ENCODE measurements at regions not wholly inside any gene's neighbourhood (a gene's known extent, or its start where the extent isn't known, plus 50 kb on each side); places are given as distances from the start of the nearest gene placed in this dataset.

GRCh38 chr9:28730111-28730510 lies 1156.8 kb upstream of the C9orf72 start:
- no peaks in the 10 kb centered on the region for H3K36me3 ChIP-seq (ENCODE audit: control insufficient read depth, insufficient read depth, low read length)
- H3K4me3 ChIP-seq (ENCODE audit: low read depth, low read length): no peak overlapping the region
- no peaks in the 10 kb centered on the region for H3K27me3 ChIP-seq (ENCODE audit: control insufficient read depth, insufficient read depth, low read length)
- DNase-seq (ENCODE audit: low read depth): no peak
- TF ChIP-seq CTCF (IDR thresholded peaks at IDR 0.05; ENCODE audit: insufficient read depth, low read length, poor library complexity, severe bottlenecking): no peak

DNA sequence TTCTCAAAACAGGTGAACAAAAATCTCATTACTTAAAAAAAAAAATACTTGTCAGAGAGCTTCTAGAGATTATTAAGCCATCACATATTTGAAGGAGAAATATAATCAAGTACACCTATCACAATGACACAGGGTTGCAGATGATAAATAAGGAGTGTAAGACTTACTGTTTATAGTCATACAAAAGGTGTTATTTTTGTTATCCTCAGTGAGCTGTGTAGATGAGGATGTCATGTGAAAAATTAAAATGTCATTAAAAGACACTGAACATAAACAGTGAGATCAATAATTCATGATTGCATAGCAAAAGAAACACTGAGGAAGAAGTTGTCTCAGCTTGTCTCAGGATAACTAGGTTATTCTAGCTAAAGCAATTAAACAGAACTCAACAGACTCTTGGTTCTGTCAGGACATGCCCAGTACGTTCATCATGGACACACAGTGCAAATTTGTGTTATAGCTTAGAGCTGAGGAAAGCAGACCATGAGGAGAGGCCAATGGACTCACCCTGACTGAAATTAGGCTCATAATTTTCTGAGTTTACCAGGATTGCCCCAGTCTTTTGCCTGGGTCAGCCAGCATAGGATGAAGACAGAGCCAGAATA lies 1162.6 kb upstream of the C9orf72 start:
- TF ChIP-seq CTCF (IDR thresholded peaks at IDR 0.05; ENCODE audit: insufficient read depth, low read length, poor library complexity, severe bottlenecking): no peak
- no peak for DNase-seq (ENCODE audit: low read depth)
- Histone ChIP-seq H3K27me3 (ENCODE audit: control insufficient read depth, insufficient read depth, low read length) (no peaks in the 10 kb centered on the region), H3K4me3 (ENCODE audit: low read depth, low read length) (no peak overlapping the region), H3K36me3 (ENCODE audit: control insufficient read depth, insufficient read depth, low read length) (no peaks in the 10 kb centered on the region)

GRCh38 chr9:28741459-28741858 lies 1168.2 kb upstream of the C9orf72 start:
- Histone ChIP-seq H3K36me3 (ENCODE audit: control insufficient read depth, insufficient read depth, low read length) (no peaks in the 10 kb centered on the region), H3K27me3 (ENCODE audit: control insufficient read depth, insufficient read depth, low read length) (no peaks in the 10 kb centered on the region), H3K4me3 (ENCODE audit: low read depth, low read length) (no peak overlapping the region)
- DNase-seq (ENCODE audit: low read depth): no peak
- no peak for TF ChIP-seq CTCF (IDR thresholded peaks at IDR 0.05; ENCODE audit: insufficient read depth, low read length, poor library complexity, severe bottlenecking)

DNA sequence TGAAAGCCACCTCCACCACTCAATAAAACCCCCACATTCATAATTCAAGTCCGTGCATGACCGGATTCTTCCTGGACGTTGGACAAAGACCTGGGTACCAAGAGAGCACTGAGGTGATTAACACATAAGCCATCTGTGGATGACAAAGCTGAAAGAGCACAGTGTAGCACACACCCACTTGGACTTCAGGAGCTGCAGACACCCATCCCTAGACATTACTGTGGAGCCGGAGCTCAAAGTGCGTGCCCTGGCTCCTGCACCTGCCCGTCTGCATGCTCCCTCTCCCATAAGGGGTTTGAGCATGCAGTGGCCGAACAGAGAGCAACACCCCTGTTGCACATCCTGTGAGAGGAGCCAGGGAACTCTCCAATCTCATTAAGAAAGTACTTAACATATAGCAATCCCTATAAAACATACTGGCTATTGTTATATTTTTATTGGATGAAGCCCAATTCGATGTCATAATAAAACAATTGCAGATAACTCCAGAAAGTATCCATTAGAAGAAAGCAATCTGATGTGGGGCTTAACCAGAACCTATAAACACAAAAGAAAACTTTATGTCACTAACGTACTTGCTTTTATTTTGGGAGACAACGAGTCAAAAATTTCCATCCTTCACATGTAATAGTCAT lies 1174.2 kb upstream of the C9orf72 start:
- no peak overlapping the region for H3K4me3 ChIP-seq (ENCODE audit: low read depth, low read length)
- no peak for TF ChIP-seq CTCF (IDR thresholded peaks at IDR 0.05; ENCODE audit: insufficient read depth, low read length, poor library complexity, severe bottlenecking)
- no peaks in the 10 kb centered on the region for H3K36me3 ChIP-seq (ENCODE audit: control insufficient read depth, insufficient read depth, low read length)
- no peaks in the 10 kb centered on the region for H3K27me3 ChIP-seq (ENCODE audit: control insufficient read depth, insufficient read depth, low read length)
- no peak for DNase-seq (ENCODE audit: low read depth)

DNA sequence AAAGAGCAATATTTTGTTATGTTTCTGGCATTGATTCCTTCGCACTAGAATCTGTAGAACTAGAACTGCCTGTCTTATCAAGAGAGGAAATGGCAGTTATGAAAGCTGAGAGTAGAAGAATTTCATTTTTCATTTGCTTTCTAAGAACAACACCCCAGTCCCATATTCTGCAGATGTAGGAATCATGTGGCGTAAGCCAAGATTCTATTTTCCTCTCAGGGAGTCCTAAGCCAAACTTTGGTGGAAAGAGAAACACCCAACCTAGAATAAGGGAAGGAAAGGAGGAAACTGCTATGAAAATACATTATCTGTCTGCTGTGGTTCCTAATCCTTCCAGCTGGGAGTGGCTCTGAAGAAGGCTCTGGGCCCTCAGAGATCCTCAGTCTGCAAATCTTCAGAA lies 1176.9 kb upstream of the C9orf72 start:
- Histone ChIP-seq H3K36me3 (ENCODE audit: control insufficient read depth, insufficient read depth, low read length) (no peaks in the 10 kb centered on the region), H3K27me3 (ENCODE audit: control insufficient read depth, insufficient read depth, low read length) (no peaks in the 10 kb centered on the region), H3K4me3 (ENCODE audit: low read depth, low read length) (no peak overlapping the region)
- no peak for DNase-seq (ENCODE audit: low read depth)
- TF ChIP-seq CTCF (IDR thresholded peaks at IDR 0.05; ENCODE audit: insufficient read depth, low read length, poor library complexity, severe bottlenecking): no peak

- TF ChIP-seq CTCF (IDR thresholded peaks at IDR 0.05; ENCODE audit: insufficient read depth, low read length, poor library complexity, severe bottlenecking): no peak
- Histone ChIP-seq H3K36me3 (ENCODE audit: control insufficient read depth, insufficient read depth, low read length) (no peaks in the 10 kb centered on the region), H3K27me3 (ENCODE audit: control insufficient read depth, insufficient read depth, low read length) (no peaks in the 10 kb centered on the region), H3K4me3 (ENCODE audit: low read depth, low read length) (no peak overlapping the region)
- DNase-seq (ENCODE audit: low read depth): no peak
These were observed 1185.1 kb upstream of the C9orf72 start for GRCh38 chr9:28758341-28758740.

Data from kidney epithelial cell (primary cell).